AG04449 (cell line): ENCODE measurements at regions not wholly inside any gene's neighbourhood (a gene's known extent, or its start where the extent isn't known, plus 50 kb on each side); places are given as distances from the start of the nearest gene placed in this dataset.

Experiments
- CTCF ChIA-PET: fragments of 350-600 bp; formaldehyde crosslinking; extraction: SDS; loops from one replicate; lab custom pipeline; 2021; ENCODE audit warnings: antibody characterized with exemption; lab: Yijun Ruan, JAX
- POLR2A ChIA-PET: fragments of 400-600, 350-600 bp; formaldehyde crosslinking; extraction: SDS; loops from one replicate; lab custom pipeline; 2020; ENCODE audit warnings: antibody characterized with exemption, inconsistent platforms; lab: Yijun Ruan, JAX
- DNase-seq: peaks from one replicate; pipeline ENCODE4 v3.0.0-alpha.2; 2010; ENCODE audit warnings: low read depth, low spot score
- H3K4me3 ChIP-seq: 2 replicates; pipeline ENCODE4 v1.5.1; 2011; ENCODE audit warnings: low read depth, mild to moderate bottlenecking, control low read depth, low read length
- CTCF ChIP-seq: IDR thresholded peaks from one replicate; pipeline ENCODE4 v1.5.1; 2011; ENCODE audit warnings: mild to moderate bottlenecking, moderate library complexity, low read length, control low read depth, inconsistent platforms; ENCODE audit not compliant: insufficient read depth; ENCODE audit errors: missing control alignments

- ChIA-PET CTCF (no interaction called here), POLR2A (no interaction called here)
- no peak overlapping the region for H3K4me3 ChIP-seq
- TF ChIP-seq CTCF: no peak
- DNase-seq: no peak
Measured at GRCh38 chr3:193119926-193120325, 121.1 kb upstream of the PLAAT1 start.

- TF ChIP-seq CTCF: no peak
- no peak for DNase-seq
- CTCF ChIA-PET: no interaction called here
- POLR2A ChIA-PET: no interaction called here
- H3K4me3 ChIP-seq: no peak overlapping the region
Measured at GRCh38 chr3:193124861-193125260, 116.2 kb upstream of the PLAAT1 start.

GRCh38 chr3:193129607-193130006 is 111.4 kb upstream of the PLAAT1 start:
- DNase-seq: no peak
- H3K4me3 ChIP-seq: no peak overlapping the region
- ChIA-PET CTCF (interaction anchor here (0.7 to 1.7 kb wide), 2 partner anchors 89 to 313 kb away, joined by 4 to 6 read pairs; no protein-coding TSS in a partner anchor), POLR2A (no interaction called here)
- TF ChIP-seq CTCF: no peak

GRCh38 chr3:193130576-193130975 is 110.4 kb upstream of the PLAAT1 start:
- no peak for DNase-seq
- TF ChIP-seq CTCF: no peak
- CTCF ChIA-PET: interaction anchor here (1.7 kb wide), 1 partner anchor 314 kb away, joined by 6 read pairs; no protein-coding TSS in a partner anchor
- POLR2A ChIA-PET: no interaction called here
- H3K4me3 ChIP-seq: no peak overlapping the region

GRCh38 chr3:193132241-193132640 is 108.8 kb upstream of the PLAAT1 start:
- POLR2A ChIA-PET: no interaction called here
- TF ChIP-seq CTCF: no peak
- no peak overlapping the region for H3K4me3 ChIP-seq
- no peak for DNase-seq
- CTCF ChIA-PET: interaction anchor here (0.9 kb wide), 1 partner anchor 319 kb away, joined by 4 read pairs; no protein-coding TSS in a partner anchor

GRCh38 chr3:193132964-193133363 is 108.1 kb upstream of the PLAAT1 start:
- TF ChIP-seq CTCF: no peak
- ChIA-PET CTCF (interaction anchor here (0.9 kb wide), 1 partner anchor 320 kb away, joined by 4 read pairs; no protein-coding TSS in a partner anchor), POLR2A (no interaction called here)
- DNase-seq: no peak
- H3K4me3 ChIP-seq: no peak overlapping the region
